Neural cell (in vitro differentiated cells): ENCODE measurements at regions not wholly inside any gene's neighbourhood (a gene's known extent, or its start where the extent isn't known, plus 50 kb on each side); places are given as distances from the start of the nearest gene placed in this dataset.

ENCODE experiments used
- EP300 ChIP-seq: fragments of 450-650 bp; conservative IDR thresholded peaks from 2 replicates; pipeline ENCODE4 v1.6.1; 2014; ENCODE audit warnings: antibody characterized with exemption, mild to moderate bottlenecking, moderate library complexity; ENCODE audit not compliant: poor library complexity, severe bottlenecking
- EZH2 ChIP-seq: fragments of 200-600, 300-800 bp; shearing (Covaris generic), sonication (generic); IDR thresholded peaks from 2 replicates; pipeline ENCODE4 v1.6.1; 2014; ENCODE audit warnings: antibody characterized with exemption, low read length, borderline replicate concordance, mild to moderate bottlenecking; ENCODE audit not compliant: insufficient read depth, poor library complexity, severe bottlenecking
- MXI1 ChIP-seq: fragments of 450-650 bp; conservative IDR thresholded peaks from 2 replicates; pipeline ENCODE4 v1.6.1; 2014; ENCODE audit warnings: antibody characterized with exemption, mild to moderate bottlenecking; ENCODE audit not compliant: poor library complexity, severe bottlenecking
- POLR2AphosphoS5 ChIP-seq: IDR thresholded peaks from 2 replicates; pipeline ENCODE4 v1.6.1; 2012
- RAD21 ChIP-seq: fragments of 450-650 bp; conservative IDR thresholded peaks from 2 replicates; pipeline ENCODE4 v1.6.1; 2014; ENCODE audit warnings: antibody characterized with exemption, mild to moderate bottlenecking, moderate library complexity
- REST ChIP-seq: IDR thresholded peaks from 2 replicates; pipeline ENCODE4 v1.6.1; 2012; ENCODE audit warnings: borderline replicate concordance
- SMC3 ChIP-seq: fragments of 450-650 bp; conservative IDR thresholded peaks from 2 replicates; pipeline ENCODE4 v1.6.1; 2014; ENCODE audit warnings: antibody characterized with exemption, mild to moderate bottlenecking, moderate library complexity; ENCODE audit not compliant: poor library complexity
- TAF1 ChIP-seq: IDR thresholded peaks from 2 replicates; pipeline ENCODE4 v1.6.1; 2012; ENCODE audit warnings: low read depth
- TF ChIP-seq, protein P1 (sequence below): fragments of 450-650 bp; IDR thresholded peaks from 2 replicates; pipeline ENCODE4 v1.5.1; 2014; ENCODE audit warnings: antibody characterized with exemption, mild to moderate bottlenecking, moderate library complexity; ENCODE audit not compliant: poor library complexity, severe bottlenecking

DNA sequence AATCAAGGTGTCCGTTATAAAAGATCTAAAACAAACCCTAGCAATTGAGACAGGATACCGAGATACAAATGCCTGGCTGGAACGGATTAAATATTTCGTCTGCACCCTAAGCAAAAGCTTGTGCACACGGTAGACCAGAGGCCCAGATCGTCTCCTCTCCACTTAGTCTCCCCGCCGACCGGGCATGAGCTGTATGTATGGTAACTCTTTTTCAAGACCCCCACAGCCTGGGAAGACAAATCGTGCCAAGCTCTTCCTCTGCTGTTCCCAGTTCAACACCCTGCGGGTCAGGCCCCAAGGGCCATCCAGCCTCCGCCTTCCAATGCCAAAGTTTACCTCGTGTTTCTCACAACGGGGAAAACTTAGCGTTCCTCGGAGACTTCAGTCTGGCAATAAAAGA lies 285.7 kb upstream of the GALNT17 start:
- TF ChIP-seq, protein P1, sequence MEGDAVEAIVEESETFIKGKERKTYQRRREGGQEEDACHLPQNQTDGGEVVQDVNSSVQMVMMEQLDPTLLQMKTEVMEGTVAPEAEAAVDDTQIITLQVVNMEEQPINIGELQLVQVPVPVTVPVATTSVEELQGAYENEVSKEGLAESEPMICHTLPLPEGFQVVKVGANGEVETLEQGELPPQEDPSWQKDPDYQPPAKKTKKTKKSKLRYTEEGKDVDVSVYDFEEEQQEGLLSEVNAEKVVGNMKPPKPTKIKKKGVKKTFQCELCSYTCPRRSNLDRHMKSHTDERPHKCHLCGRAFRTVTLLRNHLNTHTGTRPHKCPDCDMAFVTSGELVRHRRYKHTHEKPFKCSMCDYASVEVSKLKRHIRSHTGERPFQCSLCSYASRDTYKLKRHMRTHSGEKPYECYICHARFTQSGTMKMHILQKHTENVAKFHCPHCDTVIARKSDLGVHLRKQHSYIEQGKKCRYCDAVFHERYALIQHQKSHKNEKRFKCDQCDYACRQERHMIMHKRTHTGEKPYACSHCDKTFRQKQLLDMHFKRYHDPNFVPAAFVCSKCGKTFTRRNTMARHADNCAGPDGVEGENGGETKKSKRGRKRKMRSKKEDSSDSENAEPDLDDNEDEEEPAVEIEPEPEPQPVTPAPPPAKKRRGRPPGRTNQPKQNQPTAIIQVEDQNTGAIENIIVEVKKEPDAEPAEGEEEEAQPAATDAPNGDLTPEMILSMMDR: no peak
- TF ChIP-seq RAD21 (no peak), EZH2 (no peak), REST (no peak), SMC3 (no peak), POLR2AphosphoS5 (no peak), EP300 (no peak), TAF1 (no peak), MXI1 (no peak)
